DOHH2 (cell line): ENCODE measurements at regions not wholly inside any gene's neighbourhood (a gene's known extent, or its start where the extent isn't known, plus 50 kb on each side); places are given as distances from the start of the nearest gene placed in this dataset.

Experiments used
- CTCF ChIP-seq: fragments of 200-600 bp; sonication (generic); IDR thresholded peaks from one replicate; pipeline ENCODE4 v1.5.1; 2014; ENCODE audit warnings: antibody characterized with exemption, mild to moderate bottlenecking, low read depth, low read length; ENCODE audit not compliant: poor library complexity, severe bottlenecking
- EZH2phosphoT487 ChIP-seq: fragments of 200-600 bp; sonication (generic); IDR thresholded peaks from 2 replicates; pipeline ENCODE4 v1.6.1; 2017; ENCODE audit warnings: borderline replicate concordance, mild to moderate bottlenecking, antibody characterized with exemption, low read length, moderate library complexity, mixed read lengths

- TF ChIP-seq CTCF, result no peak
- no peak for TF ChIP-seq EZH2phosphoT487
These were observed 127.5 kb downstream of the RTP5 start for GRCh38 chr2:241997017-241997416.
